Ishikawa (cell line): ENCODE measurements at regions not wholly inside any gene's neighbourhood (a gene's known extent, or its start where the extent isn't known, plus 50 kb on each side); places are given as distances from the start of the nearest gene placed in this dataset.

ENCODE experiments used
- CEBPB ChIP-seq: IDR thresholded peaks from 2 replicates; pipeline ENCODE4 v1.6.1; 2012
- EP300 ChIP-seq: IDR thresholded peaks from 2 replicates; pipeline ENCODE4 v1.6.1; 2012; ENCODE audit warnings: borderline replicate concordance
- RAD21 ChIP-seq: IDR thresholded peaks from 2 replicates; pipeline ENCODE4 v1.6.1; 2012; ENCODE audit warnings: low read depth
- TCF12 ChIP-seq: IDR thresholded peaks from 2 replicates; pipeline ENCODE4 v1.6.1; 2012; ENCODE audit warnings: low read depth
- TF ChIP-seq, protein P1 (sequence below): IDR thresholded peaks from 2 replicates; pipeline ENCODE4 v1.6.1; 2012; ENCODE audit warnings: low read depth, mild to moderate bottlenecking

DNA sequence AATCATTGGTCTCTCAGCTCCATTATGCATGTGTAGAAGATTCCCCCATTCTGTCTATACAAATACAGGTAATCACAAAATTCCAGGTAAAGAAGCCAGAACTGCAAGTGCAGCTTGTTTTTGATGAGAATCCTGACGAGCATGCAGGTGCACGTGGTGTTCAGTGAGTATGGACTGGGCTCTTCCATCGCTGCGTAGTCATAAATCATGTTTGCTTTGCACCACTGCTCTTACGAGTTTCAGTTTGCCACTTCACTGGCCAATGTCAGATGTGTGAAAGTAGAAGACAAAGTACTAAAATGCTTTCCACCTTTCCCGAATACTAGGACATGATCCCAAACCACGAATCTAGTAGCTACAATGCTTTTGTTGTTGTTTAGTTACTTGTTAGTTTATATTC is 390.7 kb downstream of the LIG4 start:
- TF ChIP-seq RAD21: no peak
- no peak for TF ChIP-seq CEBPB
- TF ChIP-seq, protein P1, sequence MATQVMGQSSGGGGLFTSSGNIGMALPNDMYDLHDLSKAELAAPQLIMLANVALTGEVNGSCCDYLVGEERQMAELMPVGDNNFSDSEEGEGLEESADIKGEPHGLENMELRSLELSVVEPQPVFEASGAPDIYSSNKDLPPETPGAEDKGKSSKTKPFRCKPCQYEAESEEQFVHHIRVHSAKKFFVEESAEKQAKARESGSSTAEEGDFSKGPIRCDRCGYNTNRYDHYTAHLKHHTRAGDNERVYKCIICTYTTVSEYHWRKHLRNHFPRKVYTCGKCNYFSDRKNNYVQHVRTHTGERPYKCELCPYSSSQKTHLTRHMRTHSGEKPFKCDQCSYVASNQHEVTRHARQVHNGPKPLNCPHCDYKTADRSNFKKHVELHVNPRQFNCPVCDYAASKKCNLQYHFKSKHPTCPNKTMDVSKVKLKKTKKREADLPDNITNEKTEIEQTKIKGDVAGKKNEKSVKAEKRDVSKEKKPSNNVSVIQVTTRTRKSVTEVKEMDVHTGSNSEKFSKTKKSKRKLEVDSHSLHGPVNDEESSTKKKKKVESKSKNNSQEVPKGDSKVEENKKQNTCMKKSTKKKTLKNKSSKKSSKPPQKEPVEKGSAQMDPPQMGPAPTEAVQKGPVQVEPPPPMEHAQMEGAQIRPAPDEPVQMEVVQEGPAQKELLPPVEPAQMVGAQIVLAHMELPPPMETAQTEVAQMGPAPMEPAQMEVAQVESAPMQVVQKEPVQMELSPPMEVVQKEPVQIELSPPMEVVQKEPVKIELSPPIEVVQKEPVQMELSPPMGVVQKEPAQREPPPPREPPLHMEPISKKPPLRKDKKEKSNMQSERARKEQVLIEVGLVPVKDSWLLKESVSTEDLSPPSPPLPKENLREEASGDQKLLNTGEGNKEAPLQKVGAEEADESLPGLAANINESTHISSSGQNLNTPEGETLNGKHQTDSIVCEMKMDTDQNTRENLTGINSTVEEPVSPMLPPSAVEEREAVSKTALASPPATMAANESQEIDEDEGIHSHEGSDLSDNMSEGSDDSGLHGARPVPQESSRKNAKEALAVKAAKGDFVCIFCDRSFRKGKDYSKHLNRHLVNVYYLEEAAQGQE: no peak
- TF ChIP-seq EP300: no peak
- TF ChIP-seq TCF12: no peak
